DMS153 treated with DMSO at 0.1 percent for 48 hours (cell line): ENCODE measurements at regions not wholly inside any gene's neighbourhood (a gene's known extent, or its start where the extent isn't known, plus 50 kb on each side); places are given as distances from the start of the nearest gene placed in this dataset.

Experiments
- DNase-seq: peaks from one replicate; lab custom pipeline; 2025; ENCODE audit not compliant: unreplicated experiment; lab: John Stamatoyannopoulos, UW

GRCh38 chr18:40993363-40993762 lies 961.7 kb upstream of the PIK3C3 start:
- no peak for DNase-seq

GRCh38 chr18:40987581-40987980 lies 967.5 kb upstream of the PIK3C3 start:
- DNase-seq = no peak

GRCh38 chr18:40985436-40985835 lies 969.6 kb upstream of the PIK3C3 start:
- DNase-seq = no peak

- no peak for DNase-seq
Measured at GRCh38 chr18:40984856-40985255, 970.2 kb upstream of the PIK3C3 start.

- DNase-seq = no peak
Measured at GRCh38 chr18:40983835-40984234, 971.2 kb upstream of the PIK3C3 start.

- no peak for DNase-seq
Measured at GRCh38 chr18:40980171-40980570, 974.9 kb upstream of the PIK3C3 start.

- no peak for DNase-seq
Measured at GRCh38 chr18:40976050-40976449, 979.0 kb upstream of the PIK3C3 start.

GRCh38 chr18:40974448-40974847 lies 980.6 kb upstream of the PIK3C3 start:
- DNase-seq = no peak

GRCh38 chr18:40962784-40963183 lies 992.2 kb upstream of the PIK3C3 start:
- DNase-seq = no peak

GRCh38 chr18:40957533-40958070 lies 997.4 kb upstream of the PIK3C3 start:
- no peak for DNase-seq

GRCh38 chr18:40956213-40956612 lies 998.8 kb upstream of the PIK3C3 start:
- DNase-seq = no peak

GRCh38 chr18:40955351-40955750 lies 999.7 kb upstream of the PIK3C3 start:
- no peak for DNase-seq

- no peak for DNase-seq
Measured at GRCh38 chr18:40949114-40949950, 1005.7 kb upstream of the PIK3C3 start.

- no peak for DNase-seq
Measured at GRCh38 chr18:40944576-40944975, 1010.5 kb upstream of the PIK3C3 start.

- DNase-seq = no peak
Measured at GRCh38 chr18:40939656-40940515, 1015.1 kb upstream of the PIK3C3 start.

GRCh38 chr18:40938615-40939014 lies 1016.4 kb upstream of the PIK3C3 start:
- DNase-seq = no peak

GRCh38 chr18:40937386-40937785 lies 1017.6 kb upstream of the PIK3C3 start:
- no peak for DNase-seq

- no peak for DNase-seq
Measured at GRCh38 chr18:40935423-40935822, 1019.6 kb upstream of the PIK3C3 start.

- DNase-seq = no peak
Measured at GRCh38 chr18:40932862-40933261, 1022.2 kb upstream of the PIK3C3 start.

GRCh38 chr18:40930211-40930882 lies 1024.7 kb upstream of the PIK3C3 start:
- no peak for DNase-seq

- no peak for DNase-seq
Measured at GRCh38 chr18:40929399-40929798, 1025.6 kb upstream of the PIK3C3 start.
